Naive B cell (primary cell): ENCODE measurements at regions not wholly inside any gene's neighbourhood (a gene's known extent, or its start where the extent isn't known, plus 50 kb on each side); places are given as distances from the start of the nearest gene placed in this dataset.
A peak's percentile ranks its signal among the peaks of the same experiment; 100 is the strongest.

Experiments used
- ATAC-seq, 2 donors: fragments of 150-1000 bp; cut with Tn5 transposase; 2 replicates each; pipeline ENCODE4 v1.10.0; 2021; ENCODE audit warnings: low read depth in 2 of 2, mild to moderate bottlenecking in 2 of 2, moderate library complexity in 2 of 2
- DNase-seq: peaks from one replicate; pipeline ENCODE4 v3.0.0; 2022
- H3K27ac Mint-ChIP-seq, 6 donors: one replicate each; pipeline ENCODE4 v1.8.0; 2020 to 2022; ENCODE audit warnings: mild to moderate bottlenecking in 6 of 6, mixed read lengths in 6 of 6, moderate library complexity in 5 of 6, inconsistent platforms in 2 of 6
- H3K27me3 Mint-ChIP-seq, 3 donors: one replicate each; pipeline ENCODE4 v1.8.0; 2021 to 2022; ENCODE audit warnings: mixed read lengths in 3 of 3, mild to moderate bottlenecking in 1 of 3
- H3K36me3 Mint-ChIP-seq, 2 donors: one replicate each; pipeline ENCODE4 v1.8.0; 2020 to 2022; ENCODE audit warnings: mixed read lengths in 2 of 2, inconsistent platforms in 1 of 2, mild to moderate bottlenecking in 1 of 2
- H3K4me1 Mint-ChIP-seq, 3 donors: one replicate each; pipeline ENCODE4 v1.8.0; 2020 to 2022; ENCODE audit warnings: mixed read lengths in 3 of 3, inconsistent platforms in 1 of 3, mild to moderate bottlenecking in 1 of 3, moderate library complexity in 1 of 3
- H3K4me3 Mint-ChIP-seq, 8 donors: one replicate each; pipeline ENCODE4 v1.8.0; 2020 to 2022; ENCODE audit warnings: mild to moderate bottlenecking in 8 of 8, mixed read lengths in 8 of 8, moderate library complexity in 8 of 8, inconsistent platforms in 2 of 8
- H3K9me3 Mint-ChIP-seq, 7 donors: one replicate each; pipeline ENCODE4 v1.8.0; 2020 to 2022; ENCODE audit warnings: mixed read lengths in 7 of 7, mild to moderate bottlenecking in 5 of 7, inconsistent platforms in 2 of 7, moderate library complexity in 1 of 7

DNA sequence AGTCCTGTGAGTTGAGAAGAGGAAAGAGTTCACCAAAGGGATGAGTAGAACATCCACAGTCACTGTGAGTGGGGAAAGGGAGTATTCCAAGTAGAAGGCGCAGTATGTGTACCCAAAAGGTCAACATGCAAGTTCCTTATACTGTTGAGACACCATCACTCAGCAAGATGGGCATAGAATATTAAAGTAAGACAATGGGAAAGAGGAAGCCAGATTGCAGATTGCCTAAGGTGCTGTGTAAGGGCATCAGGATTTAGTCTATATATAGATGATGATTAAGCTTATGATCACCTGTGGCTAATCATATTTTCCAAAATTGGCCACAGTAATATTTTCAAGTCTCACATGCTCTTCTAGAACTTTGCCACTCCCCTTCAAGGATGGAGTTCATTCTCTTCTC is 120.1 kb upstream of the CAMK1G start:
- H3K27me3 Mint-ChIP-seq = peaks cover 12 to 15% (median 13%) of the 10 kb centered on the region in 3 donors
- H3K36me3 Mint-ChIP-seq = no peaks in the 10 kb centered on the region
- H3K4me3 Mint-ChIP-seq = no peak overlapping the region
- ATAC-seq (no peak), DNase-seq (no peak)
- peaks cover 3 to 19% (median 9%) of the 10 kb centered on the region in 7 donors for H3K9me3 Mint-ChIP-seq
- H3K4me1 Mint-ChIP-seq = no peaks in the 10 kb centered on the region
- no peak overlapping the region for H3K27ac Mint-ChIP-seq

- peaks cover 9 to 37% (median 16%) of the 10 kb centered on the region in 7 donors for H3K9me3 Mint-ChIP-seq
- no peak for ATAC-seq
- DNase-seq = no peak
Measured at GRCh38 chr1:209473025-209473424, 110.5 kb upstream of the CAMK1G start.

DNA sequence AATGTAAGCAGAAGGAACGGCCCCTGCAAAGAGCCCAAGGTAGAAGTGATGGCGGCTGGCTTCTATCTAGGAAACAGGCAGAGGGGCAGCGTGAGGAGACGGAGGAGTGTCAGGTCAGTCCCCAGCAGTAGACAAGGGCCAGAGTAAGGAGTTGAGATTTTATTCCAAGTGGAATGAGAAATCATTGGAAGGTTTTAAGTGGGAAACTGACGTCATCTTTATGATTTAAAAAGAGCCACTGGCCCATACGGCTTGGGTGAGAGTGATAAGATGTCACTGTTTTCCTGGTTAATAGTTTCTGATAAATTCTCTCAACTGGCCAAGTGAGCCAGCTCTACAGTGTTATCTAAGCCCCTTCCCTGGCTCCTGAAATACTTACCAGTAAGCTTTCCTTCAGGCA is 103.2 kb upstream of the CAMK1G start:
- no peaks in the 10 kb centered on the region for H3K4me1 Mint-ChIP-seq
- H3K27ac Mint-ChIP-seq = peak overlapping the region in 1 of 6 donors; percentile 20
- peaks cover 8 to 11% (median 8%) of the 10 kb centered on the region in 3 donors for H3K27me3 Mint-ChIP-seq
- no peak for DNase-seq
- H3K9me3 Mint-ChIP-seq = peaks cover 0 to 3% (median 2%) of the 10 kb centered on the region in 7 donors
- no peak overlapping the region for H3K4me3 Mint-ChIP-seq
- no peaks in the 10 kb centered on the region for H3K36me3 Mint-ChIP-seq
- no peak for ATAC-seq

More at GRCh38 chr1:209473025-209473424, 110.5 kb upstream of the CAMK1G start:
- H3K27ac Mint-ChIP-seq = no peak overlapping the region
- H3K4me1 Mint-ChIP-seq = no peaks in the 10 kb centered on the region
- H3K36me3 Mint-ChIP-seq = no peaks in the 10 kb centered on the region
- H3K4me3 Mint-ChIP-seq = no peak overlapping the region
- peaks cover 0 to 11% (median 8%) of the 10 kb centered on the region in 3 donors for H3K27me3 Mint-ChIP-seq

- no peaks in the 10 kb centered on the region for H3K36me3 Mint-ChIP-seq
- H3K4me3 Mint-ChIP-seq = no peak overlapping the region
- H3K27ac Mint-ChIP-seq = no peak overlapping the region
- H3K9me3 Mint-ChIP-seq = peaks cover 0 to 3% (median 0%) of the 10 kb centered on the region in 7 donors
- DNase-seq = no peak
- H3K27me3 Mint-ChIP-seq = peaks cover 5 to 15% (median 8%) of the 10 kb centered on the region in 3 donors
- H3K4me1 Mint-ChIP-seq = no peaks in the 10 kb centered on the region
- no peak for ATAC-seq
Measured at GRCh38 chr1:209483691-209484090, 99.8 kb upstream of the CAMK1G start.

DNA sequence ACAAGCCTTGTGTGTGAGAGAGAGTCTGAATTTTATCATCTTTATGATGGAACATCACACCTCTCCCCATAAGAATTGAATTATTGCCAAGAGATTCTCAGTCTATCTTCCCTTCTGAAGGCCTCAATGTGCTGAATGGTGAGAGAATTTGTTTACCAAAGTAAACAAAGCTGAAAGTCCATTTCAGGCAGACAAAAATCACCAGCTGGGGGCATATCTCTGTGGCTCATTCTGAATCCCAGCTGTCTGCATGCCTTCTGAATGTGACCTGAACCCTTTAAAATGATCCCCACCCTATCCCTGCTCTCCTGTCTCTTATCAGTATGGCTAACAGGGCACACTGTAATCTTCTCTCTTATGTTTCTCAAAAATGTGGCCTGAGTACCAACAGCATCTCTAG is 99.1 kb upstream of the CAMK1G start:
- H3K4me1 Mint-ChIP-seq = no peaks in the 10 kb centered on the region
- no peak overlapping the region for H3K27ac Mint-ChIP-seq
- no peak overlapping the region for H3K4me3 Mint-ChIP-seq
- ATAC-seq (no peak), DNase-seq (no peak)
- H3K36me3 Mint-ChIP-seq = no peaks in the 10 kb centered on the region
- peaks cover 5 to 15% (median 8%) of the 10 kb centered on the region in 3 donors for H3K27me3 Mint-ChIP-seq
- H3K9me3 Mint-ChIP-seq = peaks cover 0 to 3% (median 0%) of the 10 kb centered on the region in 7 donors

GRCh38 chr1:209485167-209485566 is 98.3 kb upstream of the CAMK1G start:
- Mint-ChIP-seq H3K27ac (no peak overlapping the region), H3K27me3 (peaks cover 1 to 10% (median 5%) of the 10 kb centered on the region in 3 donors), H3K36me3 (no peaks in the 10 kb centered on the region), H3K4me3 (no peak overlapping the region), H3K4me1 (no peaks in the 10 kb centered on the region), H3K9me3 (peaks cover 0 to under 1% (median 0%) of the 10 kb centered on the region in 7 donors)
- DNase-seq (no peak), ATAC-seq (no peak)

DNA sequence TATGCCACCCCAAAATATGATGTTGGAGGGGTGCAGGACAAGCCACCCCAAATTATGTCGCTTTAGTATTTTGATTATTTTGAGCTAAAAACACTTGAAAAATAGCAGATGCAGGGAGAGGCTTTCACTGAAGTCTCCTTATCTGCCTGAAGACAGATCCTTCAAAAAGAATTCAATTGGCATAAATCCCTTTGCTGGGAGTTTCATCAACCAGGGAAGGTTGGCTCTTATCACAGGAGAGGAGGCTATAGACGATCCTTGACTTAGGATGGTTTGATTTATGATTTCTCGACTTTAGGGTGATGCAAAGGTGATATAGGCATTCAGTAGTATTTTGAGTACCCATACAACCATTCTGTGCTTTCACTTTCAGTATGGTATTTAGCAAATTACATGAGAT is 97.8 kb upstream of the CAMK1G start:
- Mint-ChIP-seq H3K9me3 (no peaks in the 10 kb centered on the region), H3K4me1 (no peaks in the 10 kb centered on the region), H3K27ac (no peak overlapping the region), H3K27me3 (peaks cover 0 to 7% (median 7%) of the 10 kb centered on the region in 3 donors), H3K4me3 (no peak overlapping the region), H3K36me3 (no peaks in the 10 kb centered on the region)
- DNase-seq (no peak), ATAC-seq (no peak)

DNA sequence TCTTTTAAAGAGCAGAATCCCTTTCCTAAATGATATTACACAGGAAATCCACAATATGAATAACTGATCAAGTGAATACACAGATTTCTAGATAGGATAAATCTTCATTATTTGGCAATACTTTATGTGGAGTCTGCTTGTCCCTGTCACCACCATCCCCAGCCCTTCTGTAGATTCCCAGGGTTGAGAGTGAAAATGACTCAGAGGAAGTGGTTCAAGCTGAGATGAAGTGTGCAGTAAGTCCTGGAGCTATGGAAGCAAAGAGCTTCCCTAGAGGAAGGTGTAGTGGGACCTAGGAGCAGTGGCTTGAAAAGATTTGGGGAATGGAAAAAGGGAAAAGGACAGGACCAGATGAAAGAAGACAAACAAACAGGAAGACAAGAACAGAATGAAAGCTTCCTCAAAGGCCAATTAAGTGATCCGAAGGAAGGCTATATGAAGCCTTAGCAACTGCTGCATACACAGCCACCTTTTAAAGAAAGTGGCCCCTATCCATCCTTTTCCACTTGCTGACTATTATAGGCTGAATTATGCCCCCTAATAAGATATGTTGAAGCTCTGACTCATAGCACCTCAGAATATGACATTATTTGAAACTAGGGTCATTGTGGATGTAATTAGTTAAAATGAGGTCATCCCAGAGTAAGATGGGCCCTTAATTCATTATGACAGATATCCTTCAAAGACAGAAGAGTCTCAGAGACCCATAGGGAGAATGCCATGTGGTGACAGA is 96.5 kb upstream of the CAMK1G start:
- Mint-ChIP-seq H3K27me3 (peaks cover 0 to 11% (median 7%) of the 10 kb centered on the region in 3 donors), H3K27ac (no peak overlapping the region), H3K4me3 (no peak overlapping the region), H3K9me3 (no peaks in the 10 kb centered on the region), H3K36me3 (no peaks in the 10 kb centered on the region), H3K4me1 (no peaks in the 10 kb centered on the region)
- DNase-seq = no peak
- ATAC-seq = no peak

DNA sequence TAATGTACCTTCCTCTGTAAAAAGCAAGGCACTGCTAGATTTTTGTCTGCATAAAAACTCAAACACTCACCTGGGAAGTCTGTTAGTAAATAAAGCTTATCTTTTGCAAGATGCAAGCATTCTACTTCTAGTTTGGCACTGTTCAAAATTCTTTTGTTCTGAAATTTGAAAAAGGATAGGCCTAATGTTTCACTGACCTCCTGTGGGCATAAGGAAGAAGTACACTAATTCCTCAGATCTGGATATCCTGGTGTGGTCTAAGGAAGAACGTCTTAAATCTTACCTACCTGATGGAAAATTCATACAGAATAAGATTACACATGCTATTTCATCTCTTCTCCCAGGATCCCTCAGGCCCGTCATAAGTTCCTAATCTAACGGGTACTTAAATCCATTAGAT is 93.5 kb upstream of the CAMK1G start:
- Mint-ChIP-seq H3K4me3 (no peak overlapping the region), H3K4me1 (no peaks in the 10 kb centered on the region), H3K36me3 (peaks cover 0 to 8% of the 10 kb centered on the region in 2 donors), H3K27me3 (peaks cover 0 to 9% (median 7%) of the 10 kb centered on the region in 3 donors), H3K9me3 (peaks cover 0 to 8% (median 5%) of the 10 kb centered on the region in 7 donors), H3K27ac (no peak overlapping the region)
- DNase-seq (no peak), ATAC-seq (no peak)

DNA sequence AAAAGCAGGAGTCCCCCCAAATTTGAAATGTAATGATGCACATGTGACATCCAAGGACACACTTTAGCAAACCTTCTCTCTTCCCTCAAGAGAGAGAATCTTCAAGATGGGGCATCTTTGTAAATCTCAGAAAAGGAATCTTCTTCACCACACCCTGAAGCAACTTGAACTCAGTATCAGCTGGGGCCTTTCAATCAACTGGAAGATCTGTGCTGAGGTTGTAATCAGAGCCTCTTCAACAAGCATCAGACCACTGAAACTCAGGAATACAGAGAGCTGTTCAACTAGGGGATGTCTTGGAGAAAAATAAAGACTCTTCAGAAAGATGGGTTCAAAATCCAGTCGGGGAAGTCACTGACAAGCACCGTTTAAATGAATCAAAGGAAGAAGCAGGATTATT is 92.5 kb upstream of the CAMK1G start:
- Mint-ChIP-seq H3K27me3 (peaks cover 0 to 9% (median 7%) of the 10 kb centered on the region in 3 donors), H3K4me3 (no peak overlapping the region), H3K9me3 (peaks cover 0 to 14% (median 9%) of the 10 kb centered on the region in 7 donors), H3K27ac (no peak overlapping the region), H3K4me1 (no peaks in the 10 kb centered on the region), H3K36me3 (peaks cover 0 to 12% of the 10 kb centered on the region in 2 donors)
- DNase-seq (no peak), ATAC-seq (no peak)

GRCh38 chr1:209491496-209491895 is 92.0 kb upstream of the CAMK1G start:
- Mint-ChIP-seq H3K27ac (no peak overlapping the region), H3K4me3 (no peak overlapping the region), H3K36me3 (peaks cover 0 to 12% of the 10 kb centered on the region in 2 donors), H3K27me3 (peaks cover 0 to 9% (median 7%) of the 10 kb centered on the region in 3 donors), H3K9me3 (peaks cover 2 to 16% (median 9%) of the 10 kb centered on the region in 7 donors), H3K4me1 (no peaks in the 10 kb centered on the region)
- no peak for ATAC-seq
- DNase-seq = no peak

GRCh38 chr1:209491897-209492296 is 91.6 kb upstream of the CAMK1G start:
- Mint-ChIP-seq H3K4me1 (no peaks in the 10 kb centered on the region), H3K9me3 (peaks cover 6 to 20% (median 12%) of the 10 kb centered on the region in 7 donors), H3K27me3 (peaks cover 0 to 9% (median 7%) of the 10 kb centered on the region in 3 donors), H3K4me3 (no peak overlapping the region), H3K27ac (no peak overlapping the region), H3K36me3 (peaks cover 4 to 12% of the 10 kb centered on the region in 2 donors)
- no peak for ATAC-seq
- no peak for DNase-seq

DNA sequence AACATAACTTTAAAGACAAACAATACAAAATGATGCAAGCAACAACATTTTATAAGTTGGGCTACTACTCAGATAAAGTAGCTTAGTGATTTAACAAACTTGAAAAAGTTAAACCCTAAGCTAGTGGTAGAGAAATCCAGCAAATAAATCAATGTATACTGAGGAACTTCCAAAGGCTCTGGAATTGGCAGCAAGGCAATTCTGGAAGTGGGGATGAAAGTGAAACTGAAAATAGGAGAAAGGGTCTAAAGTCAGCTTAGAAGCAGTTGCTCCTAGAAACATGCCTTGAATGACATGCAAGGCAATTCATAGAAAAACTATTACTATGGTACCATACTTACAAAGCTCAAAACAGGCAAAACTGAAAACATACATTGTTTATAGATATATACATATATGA is 90.0 kb upstream of the CAMK1G start:
- peaks cover 6 to 28% (median 14%) of the 10 kb centered on the region in 7 donors for H3K9me3 Mint-ChIP-seq
- no peak overlapping the region for H3K27ac Mint-ChIP-seq
- H3K36me3 Mint-ChIP-seq = peaks cover 5 to 12% of the 10 kb centered on the region in 2 donors
- peaks cover 0 to 9% (median 0%) of the 10 kb centered on the region in 3 donors for H3K27me3 Mint-ChIP-seq
- no peak overlapping the region for H3K4me3 Mint-ChIP-seq
- ATAC-seq (no peak), DNase-seq (no peak)
- H3K4me1 Mint-ChIP-seq = no peaks in the 10 kb centered on the region

DNA sequence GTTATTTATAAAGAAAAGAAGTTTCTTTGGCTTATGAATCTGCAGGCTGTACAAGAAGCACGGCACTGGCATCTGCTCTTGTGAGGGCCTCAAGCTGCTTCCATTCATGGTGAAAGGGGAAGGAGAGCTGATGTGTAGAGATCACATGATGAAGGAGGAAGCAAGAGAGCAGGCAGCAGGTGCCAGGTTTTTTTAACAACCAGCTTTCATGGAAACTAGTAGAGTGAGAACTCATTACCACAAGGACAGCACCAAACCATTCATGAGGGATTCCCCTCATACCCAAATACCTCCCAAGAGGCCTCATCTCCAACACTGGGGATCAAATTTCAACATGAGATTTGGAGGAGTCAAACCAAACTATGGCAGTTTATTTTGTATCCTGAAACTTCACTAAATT is 85.8 kb upstream of the CAMK1G start:
- H3K4me1 Mint-ChIP-seq = no peaks in the 10 kb centered on the region
- DNase-seq (no peak), ATAC-seq (no peak)
- no peak overlapping the region for H3K4me3 Mint-ChIP-seq
- peaks cover 15 to 54% (median 28%) of the 10 kb centered on the region in 7 donors for H3K9me3 Mint-ChIP-seq
- H3K36me3 Mint-ChIP-seq = peaks cover 11 to 28% of the 10 kb centered on the region in 2 donors
- H3K27ac Mint-ChIP-seq = no peak overlapping the region
- H3K27me3 Mint-ChIP-seq = no peaks in the 10 kb centered on the region
